GM21825 (cell line): ENCODE measurements at regions not wholly inside any gene's neighbourhood (a gene's known extent, or its start where the extent isn't known, plus 50 kb on each side); places are given as distances from the start of the nearest gene placed in this dataset.
"Not testable (repeated sequence)": the region's sequence is repeated elsewhere in the genome, so short reads cannot be mapped to it uniquely, and the experiment has no call there.

Experiments
- ATAC-seq: cut with Tn5 transposase; IDR thresholded peaks from one replicate; pipeline ENCODE4 v1.9.1; 2021; ENCODE audit warnings: mild to moderate bottlenecking, moderate library complexity; ENCODE audit not compliant: unreplicated experiment

DNA sequence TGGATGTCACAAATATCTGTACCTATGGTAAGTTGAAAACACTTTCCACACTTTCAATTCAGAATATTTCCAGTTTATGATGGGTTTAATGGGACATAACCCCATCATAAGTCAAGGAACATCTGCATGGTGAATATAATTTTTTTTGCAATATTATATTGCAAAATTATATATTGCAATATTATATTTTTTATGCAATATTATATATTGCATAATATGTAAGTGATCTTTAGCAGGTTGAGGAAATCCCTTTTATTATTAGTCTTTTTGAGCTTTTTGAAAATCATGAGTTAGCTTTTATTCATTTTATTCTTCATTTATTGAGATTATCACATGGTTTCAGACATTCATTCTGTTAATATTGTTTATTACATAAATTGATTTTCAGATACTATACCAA lies 342.2 kb upstream of the GALNT5 start:
- no peak for ATAC-seq

DNA sequence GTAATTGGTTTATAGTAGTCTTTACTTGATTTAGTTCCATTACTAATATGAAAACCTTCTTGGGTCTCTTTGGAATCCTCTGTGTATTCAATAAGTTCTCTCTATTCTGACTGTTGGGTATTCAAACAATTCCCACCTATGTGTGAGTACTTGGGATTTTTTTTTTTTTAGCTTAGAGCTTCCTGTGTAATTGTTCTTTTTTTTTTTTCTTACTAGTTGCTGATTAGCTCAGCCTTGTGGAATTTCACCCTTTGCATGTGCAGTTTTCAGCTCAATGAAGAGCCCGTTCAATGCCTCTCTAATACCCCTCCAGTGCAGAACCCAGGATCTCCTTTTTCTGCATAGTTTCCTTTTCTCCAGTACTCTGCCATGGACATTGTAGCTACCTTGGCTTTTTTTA lies 339.1 kb upstream of the GALNT5 start:
- no peak for ATAC-seq

DNA sequence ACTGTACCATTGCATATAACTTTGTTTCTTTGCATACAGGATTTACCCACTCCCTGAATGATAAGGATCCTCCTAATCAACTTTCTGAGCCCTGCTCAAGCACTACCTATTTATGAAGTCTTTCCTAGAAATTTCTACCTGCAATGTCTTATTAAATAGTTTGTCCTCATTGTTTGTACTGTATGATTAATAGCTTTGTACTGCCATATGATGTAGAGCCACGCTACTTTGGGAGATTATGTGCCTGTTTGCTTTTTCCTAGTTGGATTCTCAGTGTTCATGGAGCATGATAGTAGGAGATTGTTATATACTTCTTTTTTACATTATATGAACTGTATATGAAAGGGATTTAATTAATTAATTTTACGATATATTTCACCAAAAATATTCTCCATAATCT lies 327.1 kb upstream of the GALNT5 start:
- ATAC-seq, result no peak

DNA sequence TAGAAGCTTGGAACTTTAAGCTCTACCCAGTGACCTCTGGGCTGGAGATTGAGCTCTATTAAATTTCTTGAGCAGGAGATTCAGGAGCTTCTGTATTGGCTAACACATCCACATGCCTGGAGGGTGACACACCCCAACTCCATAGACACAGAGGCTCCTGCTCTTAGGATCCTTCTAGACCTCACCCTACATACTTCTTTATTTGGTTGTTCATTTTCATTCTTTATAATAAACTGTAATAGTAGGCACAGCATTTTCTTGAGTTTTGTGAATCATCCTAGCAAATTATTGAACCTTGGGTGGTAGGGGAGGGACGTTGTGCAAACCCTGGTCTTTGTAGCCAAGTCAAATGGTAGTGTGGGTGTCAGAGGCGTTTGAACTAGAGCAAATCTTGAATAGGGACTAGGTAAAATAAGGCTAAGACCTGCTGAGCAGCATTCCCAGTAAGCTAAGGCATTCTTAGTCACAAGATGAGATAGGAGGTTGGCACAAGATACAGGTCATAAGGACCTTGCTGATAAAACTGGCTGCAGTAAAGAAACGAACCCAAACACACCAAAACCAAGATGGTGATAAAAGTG lies 323.8 kb upstream of the GALNT5 start:
- ATAC-seq, result no peak

DNA sequence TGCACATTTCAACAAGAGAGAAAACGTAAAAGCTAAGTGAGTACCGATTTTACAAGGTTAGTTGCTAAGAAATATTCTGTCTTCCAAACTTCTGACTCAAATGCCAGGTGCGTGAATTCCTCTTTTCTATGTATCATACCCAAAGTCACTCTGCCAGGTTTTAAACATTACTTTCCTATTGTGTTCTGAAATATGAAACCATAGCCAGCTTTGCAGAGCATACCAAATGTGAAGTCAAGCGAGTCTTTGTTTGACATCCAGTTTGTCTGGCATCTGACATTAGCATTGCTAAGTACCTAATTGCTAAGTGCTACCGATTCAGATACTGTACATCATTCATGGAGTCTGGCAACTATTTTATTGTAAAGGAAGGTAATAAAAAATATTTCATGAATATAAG lies 321.9 kb upstream of the GALNT5 start:
- no peak for ATAC-seq

DNA sequence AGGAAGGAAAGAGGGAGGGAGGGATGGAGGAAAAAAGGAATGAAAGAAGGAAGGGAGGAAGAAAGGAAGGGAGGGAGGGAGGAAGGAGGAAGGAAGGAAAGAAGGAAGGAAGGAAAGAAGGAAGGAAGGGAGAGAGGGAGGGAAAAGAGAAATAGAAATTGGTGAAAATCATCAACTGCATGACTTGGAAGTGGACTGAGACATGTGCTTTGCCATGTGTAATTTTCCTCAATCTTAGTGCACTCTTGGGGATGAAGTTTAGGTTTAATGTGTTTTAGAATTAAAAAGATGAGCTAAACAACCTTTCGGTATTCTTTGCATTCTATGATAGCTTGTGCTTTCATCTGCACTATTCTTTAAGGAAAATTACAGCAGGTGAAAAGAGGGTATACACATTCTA lies 320.1 kb upstream of the GALNT5 start:
- ATAC-seq, result no peak

DNA sequence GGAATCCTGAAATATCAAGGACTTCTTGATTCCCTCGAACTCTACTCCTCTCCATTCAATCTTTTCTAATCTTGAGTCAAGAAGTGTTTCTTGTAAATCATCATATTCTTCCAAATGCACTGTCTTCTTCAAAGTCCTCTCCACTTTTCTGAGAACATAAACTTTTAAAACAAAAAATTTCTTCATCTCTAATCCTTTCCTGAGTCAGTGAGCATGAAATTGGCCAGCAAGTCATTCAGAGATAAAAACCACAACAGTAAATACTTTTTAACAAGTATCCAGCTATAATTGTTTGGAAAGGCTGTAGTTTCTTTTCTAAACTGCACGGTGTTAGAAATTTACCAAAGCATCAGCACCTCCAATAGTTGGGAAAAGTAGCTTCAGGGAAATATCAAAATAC lies 312.6 kb upstream of the GALNT5 start:
- no peak for ATAC-seq

DNA sequence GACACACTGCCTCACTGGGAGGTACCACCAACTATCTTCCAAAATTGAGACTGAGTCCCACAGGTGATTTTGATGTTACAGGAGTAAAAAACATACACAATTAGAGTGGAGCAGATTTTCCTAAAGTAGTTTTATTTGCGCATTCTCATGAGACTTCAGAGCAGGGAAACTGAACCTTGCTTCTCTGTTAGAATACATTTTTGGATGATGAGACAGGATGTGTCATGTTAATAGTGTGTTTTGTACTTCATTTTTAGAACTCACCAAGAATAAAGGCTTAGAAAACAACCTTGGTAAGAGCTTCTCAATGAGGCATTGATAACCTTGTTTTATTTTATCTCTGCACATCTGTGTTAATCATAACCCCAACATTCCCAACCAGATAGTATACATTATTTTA lies 310.2 kb upstream of the GALNT5 start:
- no peak for ATAC-seq

DNA sequence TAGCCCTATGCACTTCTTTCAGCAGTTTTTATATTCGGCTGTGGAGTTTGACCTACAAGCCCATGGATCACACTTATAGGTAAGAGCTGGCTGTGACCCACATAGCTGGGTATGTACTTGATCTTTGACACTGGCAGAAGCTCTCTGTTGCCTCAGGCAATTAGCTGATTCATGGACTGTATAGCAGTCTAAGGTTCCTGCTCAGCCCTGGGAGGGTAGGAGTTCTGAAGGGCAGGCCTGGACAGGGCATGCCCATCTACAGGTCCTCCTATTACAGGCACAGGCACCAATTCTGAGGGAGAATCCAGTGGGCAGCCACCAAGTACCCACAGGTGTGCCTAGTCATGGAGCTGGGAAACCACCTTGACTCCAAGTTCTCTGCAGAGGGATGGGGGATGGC lies 301.8 kb upstream of the GALNT5 start:
- no peak for ATAC-seq

DNA sequence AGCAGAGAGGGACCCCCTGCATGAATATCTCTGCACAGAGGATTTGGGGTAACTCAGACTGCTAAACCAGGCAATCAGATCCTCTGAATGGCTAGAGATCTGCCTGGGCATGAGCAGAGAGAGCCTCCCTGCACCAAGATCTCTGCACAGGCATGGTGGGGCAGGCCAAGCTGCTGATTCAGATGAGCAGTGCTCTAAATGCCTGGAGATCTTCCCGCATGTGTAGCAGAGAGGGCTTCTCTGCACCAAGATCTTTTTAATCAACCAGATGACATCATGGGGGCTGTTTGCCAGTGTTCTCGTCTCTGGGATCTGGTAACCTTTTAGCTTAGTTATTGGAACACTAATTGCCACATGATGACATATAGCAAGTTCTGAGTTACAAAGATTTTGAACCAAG lies 301.3 kb upstream of the GALNT5 start:
- no peak for ATAC-seq

DNA sequence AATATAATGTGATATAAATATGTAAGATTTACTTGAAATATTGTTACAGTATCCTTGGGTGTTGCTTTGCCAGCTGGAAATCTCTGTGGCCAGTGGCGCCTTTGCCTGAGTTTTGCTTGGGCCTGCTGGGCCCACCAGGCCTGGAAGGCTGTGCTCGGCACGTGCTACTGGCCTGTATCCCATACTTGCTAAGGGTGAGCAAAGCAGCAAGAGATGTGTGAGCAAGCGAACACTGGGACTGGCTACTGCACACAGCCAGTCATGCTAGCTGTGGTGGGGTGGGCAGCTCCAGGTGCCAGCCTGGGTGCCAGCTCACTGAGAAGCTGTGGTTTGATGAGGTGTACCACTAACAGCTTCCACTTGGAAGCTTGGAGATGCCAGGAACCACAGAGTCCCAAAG lies 299.1 kb upstream of the GALNT5 start:
- ATAC-seq, result no peak

DNA sequence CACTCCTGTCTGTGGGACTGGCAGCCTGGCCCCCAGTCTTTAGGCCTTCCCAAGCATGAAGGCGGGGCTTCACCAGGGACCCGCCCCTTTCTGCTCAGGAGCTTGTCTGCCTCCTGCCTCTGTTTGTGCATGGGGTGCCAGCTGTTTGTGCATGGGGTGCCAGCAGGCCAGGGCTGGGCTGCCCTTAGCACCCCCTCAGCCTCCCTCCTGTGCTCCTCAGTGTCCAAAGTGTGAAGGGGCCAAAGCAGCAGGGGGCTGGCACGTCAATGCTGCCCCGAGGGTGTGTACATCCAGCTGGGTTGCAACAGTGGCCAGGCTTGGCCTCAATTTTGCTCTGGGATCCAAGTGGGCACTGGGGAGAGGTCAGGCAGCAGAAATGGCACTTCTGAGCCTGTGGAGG lies 298.0 kb upstream of the GALNT5 start:
- ATAC-seq, result no peak

DNA sequence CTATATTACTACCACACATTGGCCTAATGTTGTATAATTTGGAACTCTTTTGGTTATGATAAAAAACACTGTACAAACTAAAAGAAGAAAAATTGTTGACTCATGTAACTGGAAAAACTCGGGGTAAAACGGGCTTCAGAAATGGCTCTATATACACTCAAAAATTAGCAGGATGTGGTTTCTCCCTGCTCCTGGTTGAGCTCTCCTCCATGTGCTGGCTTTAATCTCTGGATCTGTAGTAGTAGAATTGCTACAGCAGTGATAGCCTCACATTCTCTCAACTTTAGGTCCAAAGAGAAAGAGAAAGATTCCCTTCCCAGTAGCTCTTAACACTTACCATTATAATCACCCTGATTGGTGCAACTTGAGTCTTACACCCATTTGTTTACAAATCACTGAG lies 274.9 kb upstream of the GALNT5 start:
- ATAC-seq, result no peak

DNA sequence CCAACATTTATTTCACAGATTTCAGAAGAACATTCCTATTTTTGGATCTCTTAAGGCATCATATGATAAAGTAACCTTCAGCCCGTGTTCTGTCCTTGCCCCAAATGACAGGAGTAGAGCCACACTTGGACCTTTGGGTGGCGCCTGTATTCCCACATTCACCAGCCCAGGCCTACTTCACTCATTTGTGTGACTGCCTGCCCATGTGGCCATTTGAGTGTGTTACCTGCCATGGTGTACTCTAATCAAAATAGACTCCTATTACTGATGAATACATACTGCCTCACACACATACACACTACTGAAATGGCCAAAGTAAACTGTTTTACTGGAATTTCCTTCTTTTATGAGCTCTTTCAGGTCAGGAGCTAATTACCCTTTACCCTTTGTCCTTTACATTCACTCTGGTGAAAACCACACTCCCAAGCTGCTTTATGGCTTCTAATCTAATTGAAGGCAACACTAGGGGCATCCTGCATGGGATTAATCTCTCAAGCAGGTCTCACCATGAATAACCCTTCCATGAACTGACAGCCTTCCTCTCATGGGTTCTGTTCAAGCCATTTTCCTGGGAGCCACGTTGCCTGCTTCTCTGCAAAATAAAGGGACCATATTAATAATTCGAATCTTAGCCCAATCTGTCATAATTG lies 271.0 kb upstream of the GALNT5 start:
- no peak for ATAC-seq

DNA sequence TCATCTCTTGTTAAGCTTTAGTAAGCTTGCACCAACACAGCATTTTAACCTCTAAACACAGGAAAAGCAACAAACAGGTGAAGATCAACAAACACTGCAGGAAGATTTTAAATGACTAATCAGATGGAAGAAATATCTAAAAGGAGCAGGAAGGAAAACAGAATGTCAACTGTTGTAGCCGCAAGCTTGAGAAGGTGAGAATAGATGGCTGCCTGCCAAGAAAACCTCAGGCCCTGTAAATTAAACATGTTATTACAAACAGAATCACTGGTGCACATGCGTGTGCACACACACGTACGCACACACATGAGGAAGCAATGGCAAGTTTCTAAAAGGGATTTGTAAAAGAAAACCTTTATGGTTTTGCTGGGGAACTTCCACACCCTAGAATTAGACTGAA lies 257.8 kb upstream of the GALNT5 start:
- ATAC-seq, result no peak

DNA sequence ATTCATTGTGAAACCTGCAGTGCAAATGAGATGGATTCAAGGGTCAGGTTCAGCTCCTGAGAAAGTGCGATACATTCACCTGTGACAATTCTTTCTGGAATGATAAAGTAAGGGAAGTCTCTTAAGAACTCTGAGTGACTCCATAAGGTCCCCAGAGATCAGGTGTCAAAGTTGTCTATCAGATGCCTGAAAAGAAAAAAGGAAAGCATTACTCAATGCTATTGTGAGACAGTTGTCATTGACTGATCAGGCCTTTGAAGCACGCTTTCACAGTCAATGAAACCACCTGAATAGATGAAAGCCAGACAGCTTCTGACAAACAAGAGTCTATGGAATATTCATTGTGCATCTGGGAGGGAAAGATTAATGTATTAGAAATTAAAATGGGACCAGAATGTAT lies 252.7 kb upstream of the GALNT5 start:
- ATAC-seq, result no peak

DNA sequence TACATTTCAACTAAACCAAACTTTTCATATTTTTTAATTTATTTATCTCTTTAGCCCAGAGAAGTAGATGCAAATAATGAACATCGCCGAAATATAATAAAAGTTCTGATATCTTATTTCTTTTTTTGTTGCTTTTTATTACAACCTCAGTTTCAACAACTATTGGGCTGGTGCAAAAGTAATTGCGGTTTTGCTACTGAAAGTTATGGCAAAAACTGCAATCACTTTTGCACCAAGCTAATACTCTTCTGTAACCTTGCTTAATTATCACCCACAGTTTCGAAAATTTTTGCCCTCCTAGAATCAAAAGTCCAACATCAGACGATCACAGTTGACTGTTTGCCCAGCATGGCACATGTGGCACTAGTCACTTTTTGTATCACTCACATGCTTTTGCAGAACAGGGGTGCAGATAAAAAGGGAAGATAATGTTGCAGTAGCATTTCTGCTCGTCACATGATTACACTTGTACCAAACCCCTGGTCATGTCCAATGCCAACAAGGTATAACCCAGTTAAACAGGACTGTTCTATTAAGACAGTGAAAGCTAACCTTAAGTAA lies 242.4 kb upstream of the GALNT5 start:
- no peak for ATAC-seq

DNA sequence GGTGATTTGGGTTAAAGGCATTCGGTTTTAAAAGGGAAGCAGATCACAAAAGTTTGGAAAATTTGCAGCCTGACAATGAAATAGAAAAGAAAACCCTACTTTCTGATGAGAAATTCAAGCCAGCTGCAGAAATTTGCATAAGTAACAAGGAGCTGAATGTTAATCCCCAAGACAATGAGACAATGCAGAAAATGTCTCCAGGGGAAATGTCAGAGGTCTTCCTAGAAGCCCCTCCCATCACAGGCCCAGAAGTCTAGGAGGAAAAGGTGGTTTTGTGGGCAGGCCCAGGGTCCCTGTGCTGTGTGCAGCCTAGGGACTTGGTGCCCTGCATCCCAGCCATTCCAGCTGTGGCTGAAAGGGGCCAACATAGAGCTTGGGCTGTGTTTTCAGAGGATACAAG lies 234.2 kb upstream of the GALNT5 start:
- ATAC-seq, result not testable (repeated sequence)

DNA sequence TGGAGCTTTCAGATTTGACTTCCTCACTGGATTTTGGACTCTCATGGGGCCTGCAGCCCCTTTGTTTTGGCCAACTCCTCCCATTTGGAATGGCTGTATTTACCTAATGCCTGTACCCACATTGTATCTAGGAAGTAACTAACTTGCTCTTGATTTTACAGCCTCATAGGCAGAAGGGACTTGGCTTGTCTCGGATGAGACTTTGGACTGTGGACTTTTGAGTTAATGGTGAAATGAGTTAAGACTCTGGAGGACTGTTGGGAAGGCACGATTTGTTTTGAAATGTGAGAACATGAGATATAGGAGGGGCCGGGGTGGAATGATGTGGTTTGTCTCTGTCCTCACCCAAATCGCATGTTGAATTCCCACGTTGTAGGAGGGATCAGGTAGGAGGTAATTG lies 233.4 kb upstream of the GALNT5 start:
- no peak for ATAC-seq

DNA sequence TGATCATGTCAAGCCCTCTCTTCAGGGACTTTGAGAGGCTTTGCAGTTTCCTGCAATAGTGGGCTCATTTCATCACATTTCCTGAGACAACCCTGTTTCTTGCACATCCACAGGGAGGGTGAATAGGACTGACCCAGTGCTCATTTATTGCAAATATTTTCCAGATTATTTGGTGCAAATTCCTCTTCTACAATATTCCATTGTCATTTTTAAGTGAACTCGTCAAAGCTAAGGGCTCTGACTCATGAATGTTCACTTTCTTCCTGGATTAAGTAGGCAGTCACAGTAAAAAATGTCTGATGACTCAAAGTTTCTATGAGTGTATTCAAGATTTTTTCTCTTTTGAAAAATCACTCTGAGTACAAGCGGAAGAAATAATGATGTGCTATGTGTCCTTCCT lies 225.5 kb upstream of the GALNT5 start:
- no peak for ATAC-seq

DNA sequence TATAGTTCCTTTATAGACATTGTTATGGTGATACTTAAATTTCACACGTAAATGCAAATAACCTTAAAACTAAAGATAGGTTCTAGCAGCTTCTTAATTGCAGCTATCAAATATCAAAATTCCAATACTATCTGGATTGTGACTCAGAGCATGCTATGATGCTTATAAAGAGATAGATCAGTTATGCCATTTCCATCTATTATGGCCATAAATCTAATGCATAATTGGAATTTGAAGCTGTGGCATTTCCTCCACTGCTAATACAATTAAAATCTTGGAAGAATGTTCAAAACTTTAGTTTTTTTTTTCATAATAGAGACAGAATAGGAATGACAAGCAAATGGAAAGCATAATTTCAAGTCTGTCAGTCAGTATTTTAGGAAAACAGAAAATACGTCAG lies 220.8 kb upstream of the GALNT5 start:
- ATAC-seq, result no peak

DNA sequence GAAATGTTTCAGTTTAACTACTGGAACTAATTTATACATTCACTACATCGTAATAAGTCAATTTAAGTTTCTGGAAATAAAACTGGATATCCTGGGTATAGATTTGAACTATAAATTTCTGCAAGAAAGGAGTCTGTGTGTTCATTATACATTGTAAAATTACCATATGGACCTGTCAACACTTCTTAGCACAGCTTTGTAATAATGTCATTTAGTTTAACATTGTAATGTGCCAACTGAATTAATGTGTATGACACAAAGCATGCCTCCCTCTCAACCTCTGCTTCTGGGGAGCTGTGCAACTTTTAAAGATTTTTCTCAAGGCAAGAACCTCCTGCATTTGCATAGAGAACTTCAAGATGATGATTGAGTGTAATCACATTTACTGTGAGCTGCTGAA lies 213.7 kb upstream of the GALNT5 start:
- no peak for ATAC-seq

DNA sequence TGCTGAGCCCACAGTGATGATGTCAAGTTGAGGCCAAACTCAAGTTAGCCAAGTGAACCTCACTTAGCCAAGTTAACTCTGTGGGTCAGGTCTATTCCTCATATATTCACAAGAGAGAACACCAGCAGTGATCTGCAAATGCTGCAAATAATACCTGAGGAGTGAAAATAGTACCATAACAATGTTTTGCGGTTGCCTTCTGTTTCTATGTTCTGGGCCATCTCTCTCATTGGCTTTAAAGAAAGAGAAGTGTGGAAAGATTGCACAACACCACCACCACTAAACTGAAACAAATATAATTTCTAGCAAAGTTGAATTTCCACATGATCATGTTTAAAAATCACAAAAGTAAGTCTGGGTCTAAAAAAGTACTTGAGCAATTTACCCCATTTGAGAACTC lies 211.1 kb upstream of the GALNT5 start:
- ATAC-seq, result no peak
